HG03064 (cell line): ENCODE measurements at regions not wholly inside any gene's neighbourhood (a gene's known extent, or its start where the extent isn't known, plus 50 kb on each side); places are given as distances from the start of the nearest gene placed in this dataset.
"Not testable (repeated sequence)": the region's sequence is repeated elsewhere in the genome, so short reads cannot be mapped to it uniquely, and the experiment has no call there.

ENCODE experiments used
- ATAC-seq: cut with Tn5 transposase; IDR thresholded peaks from one replicate; pipeline ENCODE4 v1.9.1; 2021; ENCODE audit warnings: low read depth; ENCODE audit not compliant: unreplicated experiment

- ATAC-seq, result no peak
Measured at GRCh38 chr10:81367132-81367531, 507.9 kb upstream of the NRG3 start.

- ATAC-seq, result no peak
Measured at GRCh38 chr10:81386817-81387216, 488.2 kb upstream of the NRG3 start.

GRCh38 chr10:81403451-81403850, 471.5 kb upstream of the NRG3 start:
- no peak for ATAC-seq

GRCh38 chr10:81405399-81405798, 469.6 kb upstream of the NRG3 start:
- ATAC-seq, result no peak

- no peak for ATAC-seq
Measured at GRCh38 chr10:81414038-81414437, 461.0 kb upstream of the NRG3 start.

GRCh38 chr10:81426722-81427121, 448.3 kb upstream of the NRG3 start:
- ATAC-seq, result no peak

- ATAC-seq, result no peak
Measured at GRCh38 chr10:81428456-81429134, 446.4 kb upstream of the NRG3 start.

- no peak for ATAC-seq
Measured at GRCh38 chr10:81439445-81439844, 435.5 kb upstream of the NRG3 start.

GRCh38 chr10:81441624-81442023, 433.4 kb upstream of the NRG3 start:
- ATAC-seq, result not testable (repeated sequence)

- ATAC-seq, result no peak
Measured at GRCh38 chr10:81444242-81444929, 430.6 kb upstream of the NRG3 start.

GRCh38 chr10:81450651-81451050, 424.3 kb upstream of the NRG3 start:
- no peak for ATAC-seq

- no peak for ATAC-seq
Measured at GRCh38 chr10:81472927-81473470, 402.0 kb upstream of the NRG3 start.

GRCh38 chr10:81473755-81474154, 401.2 kb upstream of the NRG3 start:
- no peak for ATAC-seq

GRCh38 chr10:81479316-81479715, 395.7 kb upstream of the NRG3 start:
- no peak for ATAC-seq

GRCh38 chr10:81496626-81497025, 378.4 kb upstream of the NRG3 start:
- no peak for ATAC-seq

- ATAC-seq, result no peak
Measured at GRCh38 chr10:81498011-81498551, 376.9 kb upstream of the NRG3 start.

- ATAC-seq, result no peak
Measured at GRCh38 chr10:81502677-81503359, 372.2 kb upstream of the NRG3 start.

GRCh38 chr10:81505777-81506176, 369.2 kb upstream of the NRG3 start:
- ATAC-seq, result not testable (repeated sequence)

GRCh38 chr10:81514811-81515210, 360.2 kb upstream of the NRG3 start:
- no peak for ATAC-seq

- no peak for ATAC-seq
Measured at GRCh38 chr10:81520688-81521087, 354.3 kb upstream of the NRG3 start.

- ATAC-seq, result no peak
Measured at GRCh38 chr10:81524467-81524866, 350.5 kb upstream of the NRG3 start.
